SK-N-MC (cell line): ENCODE measurements at regions not wholly inside any gene's neighbourhood (a gene's known extent, or its start where the extent isn't known, plus 50 kb on each side); places are given as distances from the start of the nearest gene placed in this dataset.

Source experiments
- DNase-seq: peaks from one replicate; pipeline ENCODE4 v3.0.0-alpha.2; 2011; ENCODE audit warnings: low read depth, low spot score
- H3K27ac ChIP-seq: fragments of 200-600 bp; sonication (generic); 2 replicates; pipeline ENCODE4 v1.5.1; 2016; ENCODE audit warnings: mixed run types
- H3K36me3 ChIP-seq: fragments of 200-600 bp; sonication (generic); 2 replicates; pipeline ENCODE4 v1.6.1; 2017; ENCODE audit warnings: antibody characterized with exemption, low read length, mixed read lengths; ENCODE audit not compliant: insufficient read depth
- H3K4me3 ChIP-seq: fragments of 200-600 bp; sonication (generic); 2 replicates; pipeline ENCODE4 v1.5.1; 2016
- H3K9ac ChIP-seq: fragments of 200-600 bp; sonication (generic); 2 replicates; pipeline ENCODE4 v1.8.0; 2017; ENCODE audit warnings: mixed run types, mixed read lengths; ENCODE audit not compliant: insufficient read length
- H3K9me3 ChIP-seq: fragments of 200-600 bp; sonication (generic); 2 replicates; pipeline ENCODE4 v1.6.1; 2017; ENCODE audit warnings: low read depth, mild to moderate bottlenecking, antibody characterized with exemption, low read length, moderate library complexity, mixed read lengths
- EZH2 ChIP-seq: fragments of 200-600 bp; sonication (generic); IDR thresholded peaks from one replicate; pipeline ENCODE4 v1.6.1; 2017; ENCODE audit warnings: antibody characterized with exemption
- FOXP2 ChIP-seq: optimal IDR thresholded peaks from 2 replicates; pipeline ENCODE3; 2011; ENCODE audit warnings: mild to moderate bottlenecking, moderate library complexity; ENCODE audit not compliant: insufficient read depth; ENCODE audit errors: extremely low read length, control extremely low read depth
- POLR2AphosphoS5 ChIP-seq: IDR thresholded peaks from 2 replicates; pipeline ENCODE4 v1.6.1; 2012; ENCODE audit warnings: mild to moderate bottlenecking, low read depth, low read length, borderline replicate concordance

- no peak overlapping the region for H3K27ac ChIP-seq
- H3K9ac ChIP-seq: no peak overlapping the region
- no peaks in the 10 kb centered on the region for H3K9me3 ChIP-seq
- no peak for DNase-seq
- TF ChIP-seq POLR2AphosphoS5: no peak
- no peak for TF ChIP-seq EZH2
- TF ChIP-seq FOXP2: no peak
- H3K4me3 ChIP-seq: no peak overlapping the region
- no peaks in the 10 kb centered on the region for H3K36me3 ChIP-seq
Observed at GRCh38 chr12:29081101-29081500, 68.0 kb upstream of the FAR2 start.

- no peak overlapping the region for H3K9ac ChIP-seq
- H3K9me3 ChIP-seq: no peaks in the 10 kb centered on the region
- H3K27ac ChIP-seq: no peak overlapping the region
- H3K36me3 ChIP-seq: no peaks in the 10 kb centered on the region
- H3K4me3 ChIP-seq: no peak overlapping the region
- DNase-seq: no peak
- TF ChIP-seq POLR2AphosphoS5 (no peak), EZH2 (no peak), FOXP2 (no peak)
Observed at GRCh38 chr12:29082522-29082921, 66.6 kb upstream of the FAR2 start.

GRCh38 chr12:29086325-29087271 lies 62.5 kb upstream of the FAR2 start:
- TF ChIP-seq EZH2 (no peak), POLR2AphosphoS5 (no peak), FOXP2 (no peak)
- DNase-seq: no peak
- Histone ChIP-seq H3K9ac (no peak overlapping the region), H3K27ac (no peak overlapping the region), H3K9me3 (no peaks in the 10 kb centered on the region), H3K4me3 (no peak overlapping the region), H3K36me3 (no peaks in the 10 kb centered on the region)

GRCh38 chr12:29088611-29089219 lies 60.4 kb upstream of the FAR2 start:
- DNase-seq: peak; percentile 8
- no peak for TF ChIP-seq FOXP2
- TF ChIP-seq POLR2AphosphoS5: no peak

More at GRCh38 chr12:29088611-29089219, 60.4 kb upstream of the FAR2 start:
- Histone ChIP-seq H3K9ac (no peak overlapping the region), H3K4me3 (no peak overlapping the region), H3K27ac (no peak overlapping the region), H3K9me3 (no peaks in the 10 kb centered on the region), H3K36me3 (no peaks in the 10 kb centered on the region)
